HG03521 (cell line): ENCODE measurements at regions not wholly inside any gene's neighbourhood (a gene's known extent, or its start where the extent isn't known, plus 50 kb on each side); places are given as distances from the start of the nearest gene placed in this dataset.

Experiments used
- ATAC-seq: cut with Tn5 transposase; IDR thresholded peaks from one replicate; pipeline ENCODE4 v1.9.1; 2021; ENCODE audit warnings: mild to moderate bottlenecking, moderate library complexity; ENCODE audit not compliant: unreplicated experiment

- no peak for ATAC-seq
Measured at GRCh38 chr12:4137015-4137414, 136.5 kb upstream of the CCND2 start.

- ATAC-seq: peak; percentile 71
Measured at GRCh38 chr12:4135919-4136605, 137.5 kb upstream of the CCND2 start.

- ATAC-seq: no peak
Measured at GRCh38 chr12:4134448-4135263, 138.9 kb upstream of the CCND2 start.

- ATAC-seq: no peak
Measured at GRCh38 chr12:4133636-4134447, 139.7 kb upstream of the CCND2 start.

GRCh38 chr12:4133029-4133428 is 140.5 kb upstream of the CCND2 start:
- no peak for ATAC-seq

GRCh38 chr12:4121506-4122020 is 152.0 kb upstream of the CCND2 start:
- no peak for ATAC-seq

GRCh38 chr12:4120316-4120917 is 153.1 kb upstream of the CCND2 start:
- no peak for ATAC-seq

GRCh38 chr12:4119157-4119761 is 154.3 kb upstream of the CCND2 start:
- ATAC-seq: peak; percentile 61

GRCh38 chr12:4118601-4119156 is 154.9 kb upstream of the CCND2 start:
- ATAC-seq: peak; percentile 19

- ATAC-seq: peak; percentile 36
Measured at GRCh38 chr12:4118017-4118510, 155.5 kb upstream of the CCND2 start.

- ATAC-seq: peak; percentile 4
Measured at GRCh38 chr12:4117386-4118016, 156.1 kb upstream of the CCND2 start.

GRCh38 chr12:4116251-4117111 is 157.1 kb upstream of the CCND2 start:
- no peak for ATAC-seq

GRCh38 chr12:4115570-4115969 is 158.0 kb upstream of the CCND2 start:
- ATAC-seq: no peak

GRCh38 chr12:4114986-4115385 is 158.6 kb upstream of the CCND2 start:
- no peak for ATAC-seq

GRCh38 chr12:4112734-4113325 is 160.7 kb upstream of the CCND2 start:
- no peak for ATAC-seq

GRCh38 chr12:4112290-4112689 is 161.3 kb upstream of the CCND2 start:
- no peak for ATAC-seq

- no peak for ATAC-seq
Measured at GRCh38 chr12:4111010-4111409, 162.6 kb upstream of the CCND2 start.

- no peak for ATAC-seq
Measured at GRCh38 chr12:4109826-4110225, 163.7 kb upstream of the CCND2 start.
